Neural cell (in vitro differentiated cells): ENCODE measurements at regions not wholly inside any gene's neighbourhood (a gene's known extent, or its start where the extent isn't known, plus 50 kb on each side); places are given as distances from the start of the nearest gene placed in this dataset.

ENCODE experiments used
- EP300 ChIP-seq: fragments of 450-650 bp; conservative IDR thresholded peaks from 2 replicates; pipeline ENCODE4 v1.6.1; 2014; ENCODE audit warnings: antibody characterized with exemption, mild to moderate bottlenecking, moderate library complexity; ENCODE audit not compliant: poor library complexity, severe bottlenecking
- EZH2 ChIP-seq: fragments of 200-600, 300-800 bp; shearing (Covaris generic), sonication (generic); IDR thresholded peaks from 2 replicates; pipeline ENCODE4 v1.6.1; 2014; ENCODE audit warnings: antibody characterized with exemption, low read length, borderline replicate concordance, mild to moderate bottlenecking; ENCODE audit not compliant: insufficient read depth, poor library complexity, severe bottlenecking
- POLR2AphosphoS5 ChIP-seq: IDR thresholded peaks from 2 replicates; pipeline ENCODE4 v1.6.1; 2012
- RAD21 ChIP-seq: fragments of 450-650 bp; conservative IDR thresholded peaks from 2 replicates; pipeline ENCODE4 v1.6.1; 2014; ENCODE audit warnings: antibody characterized with exemption, mild to moderate bottlenecking, moderate library complexity
- SMC3 ChIP-seq: fragments of 450-650 bp; conservative IDR thresholded peaks from 2 replicates; pipeline ENCODE4 v1.6.1; 2014; ENCODE audit warnings: antibody characterized with exemption, mild to moderate bottlenecking, moderate library complexity; ENCODE audit not compliant: poor library complexity
- TAF1 ChIP-seq: IDR thresholded peaks from 2 replicates; pipeline ENCODE4 v1.6.1; 2012; ENCODE audit warnings: low read depth
- TF ChIP-seq, protein P1 (sequence below): fragments of 450-650 bp; IDR thresholded peaks from 2 replicates; pipeline ENCODE4 v1.5.1; 2014; ENCODE audit warnings: antibody characterized with exemption, mild to moderate bottlenecking, moderate library complexity; ENCODE audit not compliant: poor library complexity, severe bottlenecking
- TF ChIP-seq, protein P2 (sequence below): IDR thresholded peaks from 2 replicates; pipeline ENCODE4 v1.6.1; 2012; ENCODE audit warnings: borderline replicate concordance

DNA sequence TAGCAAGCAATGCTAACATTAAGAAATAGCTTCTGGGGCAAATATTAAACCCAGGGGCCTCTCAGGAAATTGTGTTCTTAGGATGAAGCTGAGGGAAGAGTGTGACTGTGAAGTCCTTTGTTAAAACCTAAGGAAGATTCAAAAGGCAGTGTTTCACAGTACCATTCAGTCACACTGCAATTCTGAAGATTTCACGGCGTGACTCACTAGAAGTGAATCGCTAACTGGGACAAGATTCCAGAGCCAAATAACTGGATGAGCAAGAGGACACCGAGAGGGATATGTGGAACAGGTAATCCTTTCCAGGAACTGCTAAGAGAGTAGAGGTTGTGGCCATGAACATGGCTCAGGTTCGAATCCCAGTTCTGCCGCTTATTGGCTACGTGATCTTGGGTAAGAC lies 61.8 kb upstream of the SMAD3 start:
- TF ChIP-seq POLR2AphosphoS5: no peak
- TF ChIP-seq EP300: no peak
- TF ChIP-seq, protein P1, sequence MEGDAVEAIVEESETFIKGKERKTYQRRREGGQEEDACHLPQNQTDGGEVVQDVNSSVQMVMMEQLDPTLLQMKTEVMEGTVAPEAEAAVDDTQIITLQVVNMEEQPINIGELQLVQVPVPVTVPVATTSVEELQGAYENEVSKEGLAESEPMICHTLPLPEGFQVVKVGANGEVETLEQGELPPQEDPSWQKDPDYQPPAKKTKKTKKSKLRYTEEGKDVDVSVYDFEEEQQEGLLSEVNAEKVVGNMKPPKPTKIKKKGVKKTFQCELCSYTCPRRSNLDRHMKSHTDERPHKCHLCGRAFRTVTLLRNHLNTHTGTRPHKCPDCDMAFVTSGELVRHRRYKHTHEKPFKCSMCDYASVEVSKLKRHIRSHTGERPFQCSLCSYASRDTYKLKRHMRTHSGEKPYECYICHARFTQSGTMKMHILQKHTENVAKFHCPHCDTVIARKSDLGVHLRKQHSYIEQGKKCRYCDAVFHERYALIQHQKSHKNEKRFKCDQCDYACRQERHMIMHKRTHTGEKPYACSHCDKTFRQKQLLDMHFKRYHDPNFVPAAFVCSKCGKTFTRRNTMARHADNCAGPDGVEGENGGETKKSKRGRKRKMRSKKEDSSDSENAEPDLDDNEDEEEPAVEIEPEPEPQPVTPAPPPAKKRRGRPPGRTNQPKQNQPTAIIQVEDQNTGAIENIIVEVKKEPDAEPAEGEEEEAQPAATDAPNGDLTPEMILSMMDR: no peak
- TF ChIP-seq TAF1: no peak
- no peak for TF ChIP-seq EZH2
- no peak for TF ChIP-seq SMC3
- TF ChIP-seq RAD21: no peak
- TF ChIP-seq, protein P2, sequence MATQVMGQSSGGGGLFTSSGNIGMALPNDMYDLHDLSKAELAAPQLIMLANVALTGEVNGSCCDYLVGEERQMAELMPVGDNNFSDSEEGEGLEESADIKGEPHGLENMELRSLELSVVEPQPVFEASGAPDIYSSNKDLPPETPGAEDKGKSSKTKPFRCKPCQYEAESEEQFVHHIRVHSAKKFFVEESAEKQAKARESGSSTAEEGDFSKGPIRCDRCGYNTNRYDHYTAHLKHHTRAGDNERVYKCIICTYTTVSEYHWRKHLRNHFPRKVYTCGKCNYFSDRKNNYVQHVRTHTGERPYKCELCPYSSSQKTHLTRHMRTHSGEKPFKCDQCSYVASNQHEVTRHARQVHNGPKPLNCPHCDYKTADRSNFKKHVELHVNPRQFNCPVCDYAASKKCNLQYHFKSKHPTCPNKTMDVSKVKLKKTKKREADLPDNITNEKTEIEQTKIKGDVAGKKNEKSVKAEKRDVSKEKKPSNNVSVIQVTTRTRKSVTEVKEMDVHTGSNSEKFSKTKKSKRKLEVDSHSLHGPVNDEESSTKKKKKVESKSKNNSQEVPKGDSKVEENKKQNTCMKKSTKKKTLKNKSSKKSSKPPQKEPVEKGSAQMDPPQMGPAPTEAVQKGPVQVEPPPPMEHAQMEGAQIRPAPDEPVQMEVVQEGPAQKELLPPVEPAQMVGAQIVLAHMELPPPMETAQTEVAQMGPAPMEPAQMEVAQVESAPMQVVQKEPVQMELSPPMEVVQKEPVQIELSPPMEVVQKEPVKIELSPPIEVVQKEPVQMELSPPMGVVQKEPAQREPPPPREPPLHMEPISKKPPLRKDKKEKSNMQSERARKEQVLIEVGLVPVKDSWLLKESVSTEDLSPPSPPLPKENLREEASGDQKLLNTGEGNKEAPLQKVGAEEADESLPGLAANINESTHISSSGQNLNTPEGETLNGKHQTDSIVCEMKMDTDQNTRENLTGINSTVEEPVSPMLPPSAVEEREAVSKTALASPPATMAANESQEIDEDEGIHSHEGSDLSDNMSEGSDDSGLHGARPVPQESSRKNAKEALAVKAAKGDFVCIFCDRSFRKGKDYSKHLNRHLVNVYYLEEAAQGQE: peak; percentile 50
